SK-N-MC (cell line): ENCODE measurements at regions not wholly inside any gene's neighbourhood (a gene's known extent, or its start where the extent isn't known, plus 50 kb on each side); places are given as distances from the start of the nearest gene placed in this dataset.
"Not testable (repeated sequence)": the region's sequence is repeated elsewhere in the genome, so short reads cannot be mapped to it uniquely, and the experiment has no call there.

Experiments used
- DNase-seq: peaks from one replicate; pipeline ENCODE4 v3.0.0-alpha.2; 2011; ENCODE audit warnings: low read depth, low spot score
- H3K27ac ChIP-seq: fragments of 200-600 bp; sonication (generic); 2 replicates; pipeline ENCODE4 v1.5.1; 2016; ENCODE audit warnings: mixed run types
- H3K36me3 ChIP-seq: fragments of 200-600 bp; sonication (generic); 2 replicates; pipeline ENCODE4 v1.6.1; 2017; ENCODE audit warnings: antibody characterized with exemption, low read length, mixed read lengths; ENCODE audit not compliant: insufficient read depth
- H3K4me3 ChIP-seq: fragments of 200-600 bp; sonication (generic); 2 replicates; pipeline ENCODE4 v1.5.1; 2016
- H3K9ac ChIP-seq: fragments of 200-600 bp; sonication (generic); 2 replicates; pipeline ENCODE4 v1.8.0; 2017; ENCODE audit warnings: mixed run types, mixed read lengths; ENCODE audit not compliant: insufficient read length
- H3K9me3 ChIP-seq: fragments of 200-600 bp; sonication (generic); 2 replicates; pipeline ENCODE4 v1.6.1; 2017; ENCODE audit warnings: low read depth, mild to moderate bottlenecking, antibody characterized with exemption, low read length, moderate library complexity, mixed read lengths
- EZH2 ChIP-seq: fragments of 200-600 bp; sonication (generic); IDR thresholded peaks from one replicate; pipeline ENCODE4 v1.6.1; 2017; ENCODE audit warnings: antibody characterized with exemption
- FOXP2 ChIP-seq: optimal IDR thresholded peaks from 2 replicates; pipeline ENCODE3; 2011; ENCODE audit warnings: mild to moderate bottlenecking, moderate library complexity; ENCODE audit not compliant: insufficient read depth; ENCODE audit errors: extremely low read length, control extremely low read depth
- POLR2AphosphoS5 ChIP-seq: IDR thresholded peaks from 2 replicates; pipeline ENCODE4 v1.6.1; 2012; ENCODE audit warnings: mild to moderate bottlenecking, low read depth, low read length, borderline replicate concordance

DNA sequence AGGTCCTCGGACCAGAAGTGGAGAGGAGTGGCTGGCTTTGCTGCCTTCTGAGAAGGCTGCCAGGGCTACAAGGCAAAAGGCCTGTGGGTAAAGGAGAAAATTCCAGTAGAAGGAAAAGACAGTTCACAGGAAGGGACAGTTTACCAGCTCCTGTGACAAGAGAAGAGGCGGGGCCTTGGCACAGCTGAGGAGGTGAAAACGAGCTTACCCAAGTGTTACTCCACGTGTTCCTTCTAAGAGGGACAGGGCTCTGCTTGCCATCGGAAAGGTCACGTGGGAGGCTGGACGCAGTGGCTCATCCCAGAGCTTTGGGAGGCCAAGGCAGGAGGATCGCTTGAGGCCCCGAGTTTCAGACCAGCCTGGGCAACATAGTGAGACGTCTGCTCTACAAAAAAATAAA lies 129.4 kb upstream of the ZNF746 start:
- Histone ChIP-seq H3K27ac (no peak overlapping the region), H3K9ac (no peak overlapping the region), H3K4me3 (no peak overlapping the region), H3K36me3 (no peaks in the 10 kb centered on the region; the same call in 1 of the 2 replicates), H3K9me3 (no peaks in the 10 kb centered on the region)
- TF ChIP-seq POLR2AphosphoS5, result no peak
- DNase-seq, result no peak

DNA sequence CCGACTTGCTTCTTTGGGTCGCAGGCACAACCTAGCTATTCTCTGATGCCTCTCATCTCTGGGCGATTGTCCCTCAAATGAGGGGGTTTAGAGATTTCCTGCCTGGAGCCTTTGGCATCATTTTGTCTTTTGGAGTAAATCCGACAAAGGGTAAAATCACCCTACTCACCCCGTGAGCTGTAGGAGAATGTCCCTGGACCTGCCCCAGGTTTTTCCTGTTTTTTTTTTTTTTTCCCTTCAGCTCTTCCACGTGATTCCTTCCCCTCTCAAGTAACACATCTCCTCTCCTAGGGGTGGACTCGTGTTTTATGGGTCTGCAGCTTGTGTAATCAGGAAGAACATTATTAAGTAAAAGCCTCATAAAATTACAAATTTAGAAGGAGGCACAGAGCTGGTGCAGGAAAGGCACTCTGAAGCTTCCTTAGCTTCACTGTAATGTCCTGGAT lies 128.4 kb upstream of the ZNF746 start:
- peak; percentile 56 for DNase-seq
- no peak overlapping the region for H3K27ac ChIP-seq
- no peaks in the 10 kb centered on the region for H3K9me3 ChIP-seq
- no peak; the same call in 1 of the 2 replicates for TF ChIP-seq POLR2AphosphoS5
- no peak for TF ChIP-seq EZH2
- TF ChIP-seq FOXP2, result no peak
- H3K36me3 ChIP-seq, result peaks cover 3% of the 10 kb centered on the region; the same call in 1 of the 2 replicates
- peak overlapping the region; percentile 19 for H3K9ac ChIP-seq
- H3K4me3 ChIP-seq, result peak overlapping the region; percentile 92

DNA sequence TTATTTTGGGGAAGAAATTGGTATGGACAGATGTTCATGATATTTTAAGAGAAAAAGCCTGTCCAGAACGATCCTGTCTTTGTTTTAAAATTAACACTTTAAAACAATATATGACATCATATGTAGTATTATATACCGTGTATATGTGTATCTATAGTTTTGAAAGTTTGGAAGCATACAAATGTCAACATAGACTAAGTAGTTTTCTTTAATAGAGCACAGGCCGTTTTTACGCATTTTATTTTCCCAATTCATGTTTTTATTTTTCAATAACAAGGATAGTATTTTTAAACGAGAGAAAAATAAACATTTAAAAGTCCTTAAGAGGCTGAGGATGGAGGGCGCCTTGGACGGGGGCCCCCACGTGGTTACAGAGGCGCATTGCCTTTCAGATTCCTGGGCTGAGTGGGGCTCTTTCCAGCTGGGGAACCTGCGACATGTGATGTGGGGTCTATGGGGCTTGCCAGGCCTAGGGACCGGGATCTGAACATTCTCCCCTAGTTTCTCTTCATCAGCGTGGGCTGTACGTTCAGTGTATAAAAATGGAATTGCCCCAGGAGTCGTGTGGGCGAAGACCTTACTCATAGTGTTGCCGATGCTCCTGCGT lies 127.8 kb upstream of the ZNF746 start:
- peak overlapping the region; percentile 89 for H3K9ac ChIP-seq
- no peak overlapping the region for H3K27ac ChIP-seq
- peak; percentile 37 for DNase-seq
- peaks cover 8% of the 10 kb centered on the region; the same call in 1 of the 2 replicates for H3K36me3 ChIP-seq
- no peaks in the 10 kb centered on the region for H3K9me3 ChIP-seq
- peak overlapping the region; percentile 92 for H3K4me3 ChIP-seq
- TF ChIP-seq EZH2 (no peak), POLR2AphosphoS5 (no peak), FOXP2 (no peak)

DNA sequence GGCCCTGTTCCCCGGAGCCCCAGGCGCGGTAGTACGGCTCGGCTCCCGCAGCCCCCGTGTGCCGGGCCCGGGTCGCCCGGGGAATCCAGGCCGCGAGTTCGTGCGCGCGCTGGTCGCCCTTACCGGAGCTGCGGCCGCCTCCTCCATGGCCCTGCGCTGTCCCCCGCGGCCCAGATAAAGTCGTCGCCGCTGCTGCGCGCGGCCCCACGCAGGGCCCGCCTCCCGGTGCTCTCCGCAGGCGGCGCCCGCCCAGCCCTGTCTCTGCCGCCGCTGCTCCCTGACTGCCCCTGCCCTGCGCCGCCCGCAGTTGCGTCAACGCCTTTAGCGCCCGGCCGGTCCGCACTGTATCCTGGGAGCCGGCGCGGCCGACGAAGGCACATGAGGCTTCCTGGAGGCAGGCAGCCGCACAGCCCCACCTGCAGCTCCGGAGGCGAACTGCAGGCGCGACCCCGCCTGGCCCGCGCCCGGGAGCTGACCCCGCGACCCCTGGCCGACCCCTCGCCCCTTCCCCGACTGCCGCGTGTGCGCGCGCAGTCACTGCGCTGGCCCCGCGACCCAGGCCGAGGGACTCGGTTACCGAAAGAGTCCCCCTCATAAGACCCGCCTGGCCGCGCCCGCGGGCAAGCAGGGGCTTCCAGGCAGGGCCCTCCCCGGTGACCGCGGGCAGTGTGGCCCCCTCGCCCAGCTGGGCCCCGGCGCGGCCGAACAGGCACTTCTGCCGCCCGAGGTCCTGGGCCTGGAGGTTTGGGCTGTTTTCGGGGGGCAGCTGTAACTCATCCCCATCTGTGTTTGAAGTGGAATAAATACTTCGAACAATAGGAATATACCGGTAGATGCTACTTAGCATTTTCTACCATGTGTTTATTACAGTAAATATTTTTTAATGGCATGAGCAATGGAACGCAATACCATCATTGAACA lies 127.1 kb upstream of the ZNF746 start:
- no peak for TF ChIP-seq FOXP2
- TF ChIP-seq POLR2AphosphoS5, result peak; percentile 83
- TF ChIP-seq EZH2, result no peak
- Histone ChIP-seq H3K9ac (peak overlapping the region; percentile 89), H3K36me3 (peaks cover 15% of the 10 kb centered on the region; the same call in 1 of the 2 replicates), H3K27ac (no peak overlapping the region), H3K4me3 (peak overlapping the region; percentile 92), H3K9me3 (no peaks in the 10 kb centered on the region)
- no peak for DNase-seq

DNA sequence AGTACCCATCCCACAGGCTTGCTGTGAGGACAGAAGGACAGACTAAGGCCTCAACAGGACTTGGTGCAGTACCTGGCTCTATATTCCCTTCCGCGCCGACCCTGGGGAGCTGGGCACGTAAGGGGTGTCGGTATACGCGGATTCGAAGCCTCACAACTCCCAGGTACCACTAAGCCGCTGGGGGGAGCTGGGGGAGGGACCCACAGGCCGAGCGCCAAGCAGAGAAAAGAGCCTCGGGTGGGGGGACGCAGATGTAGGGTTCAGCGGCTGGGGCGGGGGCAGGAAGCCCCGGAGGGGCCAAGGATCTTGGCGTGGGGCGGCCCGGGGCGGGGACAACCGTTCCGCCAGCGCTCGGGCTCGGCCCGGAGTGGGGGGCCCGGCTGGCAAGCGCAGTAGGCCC lies 126.4 kb upstream of the ZNF746 start:
- no peak for TF ChIP-seq POLR2AphosphoS5
- no peak for TF ChIP-seq EZH2
- TF ChIP-seq FOXP2, result no peak
- no peak for DNase-seq
- H3K9ac ChIP-seq, result peak overlapping the region; percentile 89
- H3K27ac ChIP-seq, result no peak overlapping the region
- peak overlapping the region; percentile 92 for H3K4me3 ChIP-seq
- H3K9me3 ChIP-seq, result no peaks in the 10 kb centered on the region
- peaks cover 22% of the 10 kb centered on the region for H3K36me3 ChIP-seq

DNA sequence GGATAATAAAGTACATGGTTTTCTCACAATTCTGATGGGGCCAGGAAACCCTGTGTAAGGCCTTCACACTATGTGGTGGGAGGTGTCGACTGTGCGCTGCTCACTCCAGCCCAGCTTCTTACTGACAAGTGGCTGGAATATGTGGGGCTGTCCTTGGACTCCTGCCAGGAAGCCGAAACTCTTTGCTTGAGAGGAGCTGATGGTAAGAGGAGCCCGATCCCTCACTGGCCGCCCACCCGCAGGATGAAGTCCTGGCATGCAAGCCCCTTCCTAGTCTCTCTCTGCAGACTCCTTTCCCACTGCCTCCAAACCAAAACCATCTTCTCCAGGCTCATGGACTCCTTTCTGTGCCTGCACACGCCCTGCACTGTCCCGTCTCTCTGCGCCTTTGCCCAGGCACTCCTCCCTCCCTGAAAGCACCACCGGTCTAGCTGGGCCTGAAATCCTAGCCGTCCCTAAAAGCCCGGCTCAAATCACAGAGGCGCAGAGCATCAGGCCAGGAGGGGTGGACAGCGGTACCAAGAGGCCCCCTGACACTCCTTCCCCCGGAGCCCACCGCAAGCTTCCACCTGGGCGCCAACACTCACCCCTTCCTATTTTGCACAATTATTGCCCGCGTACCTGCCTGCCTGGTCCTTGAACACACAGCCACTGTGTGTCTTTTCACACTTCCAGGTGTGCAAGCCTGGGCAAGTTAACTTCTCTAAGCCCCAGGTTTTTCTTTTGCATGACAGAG lies 125.8 kb upstream of the ZNF746 start:
- DNase-seq, H3K9me3 ChIP-seq, H3K27ac ChIP-seq: not testable (repeated sequence)
- H3K9ac ChIP-seq, result peak overlapping the region; percentile 89
- H3K36me3 ChIP-seq, result peaks cover 28% of the 10 kb centered on the region
- H3K4me3 ChIP-seq, result peak overlapping the region; percentile 92

DNA sequence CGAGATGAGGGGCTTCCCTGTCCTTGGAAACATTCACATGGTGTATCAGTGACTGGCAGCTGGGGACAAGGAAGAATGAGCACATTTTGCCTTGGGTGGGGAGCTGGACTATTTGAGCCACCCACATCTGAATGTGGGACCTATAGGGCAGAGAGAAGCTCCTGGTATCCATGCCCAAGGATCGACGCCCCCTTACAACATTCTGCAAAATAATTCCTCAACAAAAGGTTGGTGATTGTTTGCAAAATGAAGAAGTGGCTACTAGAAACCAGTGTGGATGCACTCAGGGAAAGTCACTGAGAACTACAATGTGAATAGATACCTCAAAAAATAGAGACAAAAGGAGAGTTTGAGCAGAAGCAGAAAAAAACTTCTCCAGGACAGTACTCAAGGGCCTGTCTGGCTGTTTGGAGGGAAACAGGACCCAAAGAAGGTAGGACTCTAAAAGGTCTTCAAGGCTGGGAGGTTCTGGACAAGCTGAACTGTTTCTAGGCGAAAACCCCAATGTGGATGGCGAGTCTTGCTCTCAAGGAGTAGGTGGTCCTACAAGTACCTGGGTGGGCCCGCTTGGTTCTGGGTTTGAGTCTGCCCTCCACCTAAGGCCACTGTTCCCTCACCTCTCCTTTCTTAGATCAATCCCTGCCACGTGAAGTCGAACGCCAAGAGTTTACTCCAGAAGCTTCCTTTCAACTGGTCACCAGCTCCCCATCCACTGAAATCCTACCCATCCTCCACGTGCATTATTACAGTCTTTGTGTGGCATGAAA lies 125.0 kb upstream of the ZNF746 start:
- H3K4me3 ChIP-seq, result no peak overlapping the region
- DNase-seq, result no peak
- no peak overlapping the region for H3K27ac ChIP-seq

DNA sequence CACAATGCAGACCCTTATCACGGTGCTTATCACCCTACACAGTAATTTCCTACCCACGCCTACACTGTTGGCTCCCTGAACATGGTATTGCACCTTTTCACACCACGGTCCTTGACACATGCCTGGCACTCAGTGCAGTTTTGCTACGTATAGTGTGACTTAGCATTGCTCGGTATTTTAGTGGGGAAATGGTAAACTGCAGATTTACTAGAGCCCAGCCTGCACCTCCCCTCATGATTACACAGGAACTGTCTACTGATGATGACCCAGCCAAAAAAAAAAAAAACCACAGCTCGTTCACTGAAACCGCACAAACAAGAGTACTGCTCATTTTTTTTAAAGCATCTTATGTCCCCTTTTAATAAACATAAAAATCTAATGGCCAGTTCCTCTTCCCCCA lies 124.2 kb upstream of the ZNF746 start:
- no peak overlapping the region for H3K9ac ChIP-seq
- H3K9me3 ChIP-seq, result no peaks in the 10 kb centered on the region
- DNase-seq, result no peak
- H3K4me3 ChIP-seq, result no peak overlapping the region
- H3K27ac ChIP-seq, result no peak overlapping the region
- H3K36me3 ChIP-seq, result peaks cover 37% of the 10 kb centered on the region
- no peak for TF ChIP-seq FOXP2

More for the DNA sequence above, 125.0 kb upstream of the ZNF746 start:
- Histone ChIP-seq H3K9ac (peak overlapping the region; percentile 5), H3K36me3 (peaks cover 30% of the 10 kb centered on the region), H3K9me3 (no peaks in the 10 kb centered on the region)
- no peak for TF ChIP-seq EZH2
- no peak for TF ChIP-seq POLR2AphosphoS5
- no peak for TF ChIP-seq FOXP2
